ENCODE measurements at regions not wholly inside any gene's neighbourhood (a gene's known extent, or its start where the extent isn't known, plus 50 kb on each side); places are given as distances from the start of the nearest gene placed in this dataset.

DNA sequence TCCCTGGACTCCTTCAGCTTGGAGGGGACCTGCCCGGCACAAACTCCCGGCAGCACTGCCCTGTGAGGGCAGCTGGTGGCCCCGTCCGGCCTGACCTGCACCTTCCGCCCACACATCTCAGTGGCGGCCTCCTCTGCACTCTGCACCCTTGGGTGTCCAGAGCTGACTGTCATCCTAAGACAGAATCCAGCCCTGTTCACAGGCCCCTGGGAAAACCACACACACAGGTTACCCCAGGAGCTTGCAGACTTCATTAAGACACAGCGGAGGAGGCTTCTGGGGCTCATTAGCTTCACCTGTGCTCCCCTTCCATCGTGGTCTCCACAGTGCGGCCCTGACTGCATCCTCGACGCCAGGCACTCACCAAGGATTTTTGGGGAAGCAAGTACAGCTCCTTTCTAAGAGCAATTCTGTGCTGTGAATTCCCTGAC lies 51.5 kb upstream of the SHH start:
- Histone ChIP-seq H3K4me3 (ENCODE audit: low read depth, low read length) (no peak overlapping the region), H3K9me3 (no peaks in the 10 kb centered on the region), H3K27me3 (replicated peaks; ENCODE audit: control insufficient read depth, insufficient read depth, low read length) (no peaks in the 10 kb centered on the region; the same call in 1 of the 2 replicates), H3K36me3 (ENCODE audit: control insufficient read depth, insufficient read depth, low read length) (no peaks in the 10 kb centered on the region), H3K4me1 (no peaks in the 10 kb centered on the region)
- H3K27ac Mint-ChIP-seq (ENCODE audit: unreplicated experiment) = no peak overlapping the region
- peaks cover 26% of the 10 kb centered on the region for H3K4me1 Mint-ChIP-seq (ENCODE audit: low read depth, unreplicated experiment)
- H3K27me3 Mint-ChIP-seq (ENCODE audit: insufficient read depth, unreplicated experiment) = no peaks in the 10 kb centered on the region
- CTCF ChIA-PET = interaction anchor here (0.8 to 0.9 kb wide), 2 partner anchors 20 to 602 kb away, joined by 3 read pairs; no protein-coding TSS in a partner anchor
- TF ChIP-seq, protein P1, sequence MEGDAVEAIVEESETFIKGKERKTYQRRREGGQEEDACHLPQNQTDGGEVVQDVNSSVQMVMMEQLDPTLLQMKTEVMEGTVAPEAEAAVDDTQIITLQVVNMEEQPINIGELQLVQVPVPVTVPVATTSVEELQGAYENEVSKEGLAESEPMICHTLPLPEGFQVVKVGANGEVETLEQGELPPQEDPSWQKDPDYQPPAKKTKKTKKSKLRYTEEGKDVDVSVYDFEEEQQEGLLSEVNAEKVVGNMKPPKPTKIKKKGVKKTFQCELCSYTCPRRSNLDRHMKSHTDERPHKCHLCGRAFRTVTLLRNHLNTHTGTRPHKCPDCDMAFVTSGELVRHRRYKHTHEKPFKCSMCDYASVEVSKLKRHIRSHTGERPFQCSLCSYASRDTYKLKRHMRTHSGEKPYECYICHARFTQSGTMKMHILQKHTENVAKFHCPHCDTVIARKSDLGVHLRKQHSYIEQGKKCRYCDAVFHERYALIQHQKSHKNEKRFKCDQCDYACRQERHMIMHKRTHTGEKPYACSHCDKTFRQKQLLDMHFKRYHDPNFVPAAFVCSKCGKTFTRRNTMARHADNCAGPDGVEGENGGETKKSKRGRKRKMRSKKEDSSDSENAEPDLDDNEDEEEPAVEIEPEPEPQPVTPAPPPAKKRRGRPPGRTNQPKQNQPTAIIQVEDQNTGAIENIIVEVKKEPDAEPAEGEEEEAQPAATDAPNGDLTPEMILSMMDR (IDR thresholded peaks at IDR 0.05; ENCODE audit: insufficient read depth in 1 of 2, low read depth in 1 of 2, low read length in 1 of 2, severe bottlenecking in 1 of 2, unreplicated experiment in 1 of 2) = no peak
- H3K36me3 Mint-ChIP-seq (ENCODE audit: insufficient read depth, unreplicated experiment) = no peaks in the 10 kb centered on the region
- intact Hi-C loops (cut with micrococcal nuclease; ENCODE audit: unreplicated experiment) = no loop called here
- POLR2A ChIA-PET = no interaction called here
- H3K4me3 Mint-ChIP-seq (ENCODE audit: unreplicated experiment) = no peak overlapping the region
- DNase-seq = peak in 1 of 2 experiments; percentile 12
- H3K9me3 Mint-ChIP-seq (ENCODE audit: unreplicated experiment) = no peaks in the 10 kb centered on the region
- BruUV-seq (replicated peaks) = no TSS peak

DNA sequence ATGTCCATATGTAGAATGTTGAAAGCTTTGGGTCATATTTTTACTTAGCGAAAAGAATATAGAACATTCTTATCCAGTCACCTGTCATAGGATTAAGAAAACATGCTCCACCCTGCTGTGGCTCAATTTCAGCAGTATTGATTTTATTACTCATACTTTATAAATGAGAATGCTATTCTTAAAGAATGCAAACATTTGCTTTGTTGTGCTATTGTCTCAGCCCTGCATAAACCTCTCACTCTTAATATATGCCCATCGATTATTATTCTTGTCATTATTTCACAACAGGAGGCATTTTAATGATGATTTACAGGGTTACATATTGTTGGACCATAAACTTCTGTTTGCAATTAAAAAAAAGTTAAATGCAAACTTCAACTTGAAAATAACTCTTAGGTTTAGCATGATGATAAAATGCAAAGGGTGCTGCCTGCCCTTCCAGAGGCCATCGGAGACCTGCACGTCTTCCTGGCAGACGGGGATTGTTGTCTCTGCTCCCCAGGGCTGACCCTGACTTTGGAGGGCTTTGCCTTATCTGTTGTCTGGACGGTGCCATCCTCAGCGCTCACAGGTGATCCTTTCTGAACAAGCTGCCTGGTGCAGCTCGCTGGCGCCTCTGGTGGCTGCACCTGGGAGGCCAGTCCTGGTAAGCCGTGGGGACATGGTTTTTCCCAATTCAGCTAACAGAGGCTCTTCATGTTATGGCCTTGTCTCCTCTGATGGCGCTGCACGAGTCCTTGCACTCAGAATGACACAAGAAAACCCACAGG lies 50.0 kb upstream of the SHH start:
- Histone ChIP-seq H3K9me3 (no peaks in the 10 kb centered on the region), H3K36me3 (ENCODE audit: control insufficient read depth, insufficient read depth, low read length) (no peaks in the 10 kb centered on the region), H3K4me3 (ENCODE audit: low read depth, low read length) (no peak overlapping the region), H3K4me1 (no peaks in the 10 kb centered on the region), H3K27me3 (replicated peaks; ENCODE audit: control insufficient read depth, insufficient read depth, low read length) (no peaks in the 10 kb centered on the region)
- ChIA-PET POLR2A (no interaction called here), CTCF (no interaction called here)
- TF ChIP-seq, protein P1 (IDR thresholded peaks at IDR 0.05; ENCODE audit: insufficient read depth in 1 of 2, low read depth in 1 of 2, low read length in 1 of 2, severe bottlenecking in 1 of 2, unreplicated experiment in 1 of 2) = peak; percentile 24 to 44
- Mint-ChIP-seq H3K4me3 (ENCODE audit: unreplicated experiment) (no peak overlapping the region), H3K9me3 (ENCODE audit: unreplicated experiment) (no peaks in the 10 kb centered on the region), H3K4me1 (ENCODE audit: low read depth, unreplicated experiment) (peaks cover 14% of the 10 kb centered on the region), H3K36me3 (ENCODE audit: insufficient read depth, unreplicated experiment) (no peaks in the 10 kb centered on the region), H3K27me3 (ENCODE audit: insufficient read depth, unreplicated experiment) (no peaks in the 10 kb centered on the region), H3K27ac (ENCODE audit: unreplicated experiment) (no peak overlapping the region)
- DNase-seq = peak in 1 of 2 experiments; percentile 15
- intact Hi-C loops (cut with micrococcal nuclease; ENCODE audit: unreplicated experiment) = no loop called here
- BruUV-seq (replicated peaks) = no TSS peak
